H1 (cell line): ENCODE measurements at regions not wholly inside any gene's neighbourhood (a gene's known extent, or its start where the extent isn't known, plus 50 kb on each side); places are given as distances from the start of the nearest gene placed in this dataset.
A peak's percentile ranks its signal among the peaks of the same experiment; 100 is the strongest.
"Not testable (repeated sequence)": the region's sequence is repeated elsewhere in the genome, so short reads cannot be mapped to it uniquely, and the experiment has no call there.

Experiments
- CTCF ChIA-PET: fragments of 300-600 bp; sonication (Branson Sonifier 250); formaldehyde crosslinking; loops from one replicate; lab custom pipeline; 2021; ENCODE audit not compliant: partially characterized antibody; lab: Charles Lee
- POLR2A ChIA-PET: fragments of 300-600 bp; sonication (Branson Sonifier 250); formaldehyde crosslinking; loops from one replicate; lab custom pipeline; 2021; ENCODE audit warnings: inconsistent platforms; ENCODE audit not compliant: partially characterized antibody; lab: Charles Lee
- DNase-seq, 2 experiments: peaks; one replicate each; pipeline versions ENCODE4 v3.0.0 to v3.0.0-alpha.2; 2010 to 2022; ENCODE audit warnings: low spot score in 2 of 2, low read depth in 1 of 2, mixed read lengths in 1 of 2
- FAIRE-seq: peaks from 2 replicates; lab custom pipeline; 2011; peaks lifted over from hg19 to GRCh38; lab: Jason Lieb, UNC
- H2AFZ ChIP-seq: 2 replicates; pipeline ENCODE4 v1.8.1; 2012; ENCODE audit warnings: low read length, inconsistent platforms
- H2AK5ac ChIP-seq: 2 replicates; pipeline ENCODE4 v1.6.1; 2013; ENCODE audit warnings: low read depth, low read length
- H2BK120ac ChIP-seq: replicated peaks from 2 replicates; pipeline ENCODE3; 2013; ENCODE audit warnings: low read depth, low read length, inconsistent platforms
- H2BK12ac ChIP-seq: 2 replicates; pipeline ENCODE4 v1.6.1; 2013; ENCODE audit warnings: low read depth, low read length
- H2BK15ac ChIP-seq: 2 replicates; pipeline ENCODE4 v1.6.1; 2013; ENCODE audit warnings: low read length
- H2BK20ac ChIP-seq: 2 replicates; pipeline ENCODE4 v1.6.1; 2013; ENCODE audit warnings: low read length
- H2BK5ac ChIP-seq: 2 replicates; pipeline ENCODE4 v1.6.1; 2013; ENCODE audit warnings: low read depth, low read length
- H3K14ac ChIP-seq: 2 replicates; pipeline ENCODE4 v1.6.1; 2013; ENCODE audit warnings: inconsistent platforms; ENCODE audit not compliant: insufficient read length
- H3K18ac ChIP-seq: 2 replicates; pipeline ENCODE4 v1.6.1; 2013; ENCODE audit warnings: low read length; ENCODE audit errors: extremely low read depth
- H3K23ac ChIP-seq: 2 replicates; pipeline ENCODE4 v1.6.1; 2013; ENCODE audit warnings: inconsistent platforms; ENCODE audit not compliant: insufficient read length
- H3K23me2 ChIP-seq: 2 replicates; pipeline ENCODE4 v1.6.1; 2013; ENCODE audit warnings: low read depth, low read length
- H3K27ac ChIP-seq: 2 replicates; pipeline ENCODE4 v1.6.1; 2011; ENCODE audit warnings: low read depth, low read length, inconsistent platforms
- H3K27me3 ChIP-seq, 4 experiments: replicated peaks in 1 of 4; 1 replicate in 1 of 4; 2 replicates in 3 of 4; pipeline versions ENCODE4 v1.6.1 to v1.8.1; 2011 to 2013; ENCODE audit warnings: low read length in 3 of 4, mild to moderate bottlenecking in 3 of 4, inconsistent platforms in 2 of 4, mixed read lengths in 2 of 4, moderate library complexity in 1 of 4; ENCODE audit not compliant: control insufficient read depth in 3 of 4, insufficient read depth in 3 of 4; ENCODE audit errors: extremely low read depth in 1 of 4
- H3K36me3 ChIP-seq, 4 experiments: 2 replicates each; pipeline versions ENCODE4 v1.6.1 to v1.8.1; 2011 to 2013; ENCODE audit warnings: mild to moderate bottlenecking in 4 of 4, low read length in 3 of 4, moderate library complexity in 2 of 4, control low read depth in 1 of 4, inconsistent platforms in 1 of 4; ENCODE audit not compliant: insufficient read depth in 4 of 4, control insufficient read depth in 2 of 4
- H3K4ac ChIP-seq: replicated peaks from 2 replicates; pipeline ENCODE3; 2013; ENCODE audit warnings: low read length, low read depth, mixed read lengths, inconsistent platforms; ENCODE audit not compliant: insufficient read length
- H3K4me1 ChIP-seq, 4 experiments: replicated peaks in 1 of 4; 1 replicate in 1 of 4; 2 replicates in 3 of 4; pipeline versions ENCODE4 v1.6.1 to v1.8.1; 2011 to 2013; ENCODE audit warnings: low read length in 3 of 4, inconsistent platforms in 2 of 4, mixed read lengths in 1 of 4; ENCODE audit not compliant: insufficient read depth in 4 of 4, control insufficient read depth in 3 of 4
- H3K4me2 ChIP-seq, 2 experiments: 2 replicates each; pipeline versions ENCODE4 v1.6.1 to v1.8.1; 2011 to 2013; ENCODE audit warnings: low read depth in 2 of 2, low read length in 2 of 2, control low read depth in 1 of 2, inconsistent platforms in 1 of 2, mild to moderate bottlenecking in 1 of 2; ENCODE audit not compliant: insufficient read depth in 1 of 2
- H3K4me3 ChIP-seq, 4 experiments: fragments of 200-600, 300-600 bp in 1 of 4; sonication (generic), shearing (Covaris generic), sonication (Bioruptor Twin) in 1 of 4; 2 replicates each; pipeline versions ENCODE4 v1.5.1 to v1.8.1; 2011 to 2016; ENCODE audit warnings: low read length in 4 of 4, low read depth in 3 of 4, control low read depth in 2 of 4, inconsistent platforms in 2 of 4, mild to moderate bottlenecking in 2 of 4, mixed read lengths in 1 of 4, moderate library complexity in 1 of 4; ENCODE audit not compliant: insufficient read depth in 2 of 4; ENCODE audit errors: extremely low read depth in 1 of 4
- H3K56ac ChIP-seq: replicated peaks from 2 replicates; pipeline ENCODE3; 2013; ENCODE audit warnings: low read depth, mild to moderate bottlenecking, mixed read lengths, low read length, inconsistent platforms; ENCODE audit not compliant: insufficient read length
- H3K79me1 ChIP-seq: 2 replicates; pipeline ENCODE4 v1.6.1; 2013; ENCODE audit warnings: low read depth, low read length, control low read depth
- H3K79me2 ChIP-seq, 2 experiments: 2 replicates each; pipeline versions ENCODE4 v1.6.1 to v1.8.1; 2012 to 2013; ENCODE audit warnings: low read length in 2 of 2, mild to moderate bottlenecking in 2 of 2, inconsistent platforms in 1 of 2; ENCODE audit not compliant: insufficient read depth in 2 of 2, control insufficient read depth in 1 of 2
- H3K9ac ChIP-seq, 4 experiments: replicated peaks in 1 of 4; 1 replicate in 1 of 4; 2 replicates in 3 of 4; pipeline versions ENCODE4 v1.6.1 to v1.8.1; 2011 to 2013; ENCODE audit warnings: low read depth in 3 of 4, low read length in 3 of 4, control low read depth in 2 of 4, mild to moderate bottlenecking in 2 of 4, moderate library complexity in 2 of 4, inconsistent platforms in 1 of 4; ENCODE audit errors: extremely low read depth in 1 of 4
- H3K9me3 ChIP-seq, 2 experiments: 2 replicates each; pipeline versions ENCODE4 v1.6.1 to v1.8.1; 2012 to 2013; ENCODE audit warnings: mild to moderate bottlenecking in 2 of 2, moderate library complexity in 2 of 2, control low read depth in 1 of 2, inconsistent platforms in 1 of 2, low read depth in 1 of 2, low read length in 1 of 2, mixed read lengths in 1 of 2; ENCODE audit not compliant: insufficient read depth in 2 of 2
- H4K20me1 ChIP-seq, 2 experiments: replicated peaks in 1 of 2; 2 replicates each; pipeline versions ENCODE3 to v1.8.1; 2011 to 2013; ENCODE audit warnings: inconsistent platforms in 2 of 2, low read length in 2 of 2, mild to moderate bottlenecking in 1 of 2; ENCODE audit not compliant: insufficient read depth in 2 of 2, control insufficient read depth in 1 of 2
- H4K5ac ChIP-seq: 2 replicates; pipeline ENCODE4 v1.6.1; 2013; ENCODE audit warnings: low read length, low read depth, mixed read lengths, inconsistent platforms; ENCODE audit not compliant: insufficient read length
- H4K8ac ChIP-seq: 2 replicates; pipeline ENCODE4 v1.8.0; 2013; ENCODE audit warnings: mild to moderate bottlenecking, moderate library complexity, low read length, inconsistent platforms; ENCODE audit not compliant: insufficient read depth; ENCODE audit errors: extremely low read depth
- H4K91ac ChIP-seq: replicated peaks from 2 replicates; pipeline ENCODE3; 2013; ENCODE audit warnings: low read length, mixed read lengths, inconsistent platforms; ENCODE audit not compliant: insufficient read length
- CTCF ChIP-seq, 3 experiments: IDR thresholded peaks; 1 replicate in 2 of 3; 2 replicates in 1 of 3; pipeline versions ENCODE4 v1.5.1 to v1.6.1; 2011; ENCODE audit warnings: low read length in 3 of 3, mild to moderate bottlenecking in 3 of 3, inconsistent platforms in 2 of 3, low read depth in 1 of 3, moderate library complexity in 1 of 3; ENCODE audit not compliant: insufficient read depth in 1 of 3; ENCODE audit errors: control extremely low read depth in 1 of 3
- WGBS, 2 experiments: shearing (Covaris generic) in 1 of 2; methylation state at CpG; one replicate each; pipeline versions ENCODE4 v1.1.6 to v1.1.7; 2013 to 2015; ENCODE audit warnings: low lambda C conversion rate in 2 of 2, mixed read lengths in 2 of 2, inconsistent platforms in 1 of 2, low coverage in 1 of 2, missing lambda C conversion rate in 1 of 2; ENCODE audit not compliant: insufficient replicate concordance in 2 of 2, insufficient coverage in 1 of 2, insufficient read length in 1 of 2; ENCODE audit errors: extremely low coverage in 1 of 2, missing lambda C conversion rate in 1 of 2; 5-methylcytosine and 5-hydroxymethylcytosine counted together

GRCh38 chr3:125810010-125810409 lies 159.0 kb upstream of the ROPN1B start:
- H3K36me3 ChIP-seq, FAIRE-seq, H4K91ac ChIP-seq, H3K79me2 ChIP-seq, H3K4ac ChIP-seq, H3K4me3 ChIP-seq, H4K8ac ChIP-seq, H2BK120ac ChIP-seq, H4K5ac ChIP-seq, H3K56ac ChIP-seq, POLR2A ChIA-PET, H2BK20ac ChIP-seq, H3K9ac ChIP-seq, H3K4me2 ChIP-seq, H3K23ac ChIP-seq, H2AK5ac ChIP-seq, H3K27ac ChIP-seq, H3K18ac ChIP-seq, H3K9me3 ChIP-seq, H3K14ac ChIP-seq, H3K4me1 ChIP-seq, H2AFZ ChIP-seq, H3K23me2 ChIP-seq, H2BK5ac ChIP-seq, H2BK12ac ChIP-seq, H3K27me3 ChIP-seq, H2BK15ac ChIP-seq, H3K79me1 ChIP-seq, CTCF ChIA-PET, H4K20me1 ChIP-seq: not testable (repeated sequence)
- whole genome bisulfite sequencing, 2 experiments: 66% methylated on average over 4 of the region's 4 CpGs; no CpG with 5 or more reads in 1 of the 2 experiments
- DNase-seq: peak in 1 of 2 experiments; percentile 54
- peak in 2 of 3 experiments; percentile 14 to 25; a peak in 2 of 4 replicates for TF ChIP-seq CTCF (IDR thresholded peaks at IDR 0.05; ENCODE audit: control extremely low read depth in 1 of 3, insufficient read depth in 1 of 3, low read depth in 1 of 3, low read length in 3 of 3)
